DMS114 treated with DMSO at 0.1 percent for 48 hours (cell line): ENCODE measurements at regions not wholly inside any gene's neighbourhood (a gene's known extent, or its start where the extent isn't known, plus 50 kb on each side); places are given as distances from the start of the nearest gene placed in this dataset.
"Not testable (repeated sequence)": the region's sequence is repeated elsewhere in the genome, so short reads cannot be mapped to it uniquely, and the experiment has no call there.

ENCODE experiments used
- DNase-seq: peaks from one replicate; lab custom pipeline; 2025; ENCODE audit not compliant: unreplicated experiment; lab: John Stamatoyannopoulos, UW

GRCh38 chr12:89072294-89073026 is 279.8 kb downstream of the DUSP6 start:
- no peak for DNase-seq

- no peak for DNase-seq
These were observed 281.7 kb downstream of the DUSP6 start for GRCh38 chr12:89070603-89071002.

GRCh38 chr12:89069431-89069830 is 282.9 kb downstream of the DUSP6 start:
- no peak for DNase-seq

GRCh38 chr12:89067421-89068187 is 284.7 kb downstream of the DUSP6 start:
- DNase-seq: no peak

GRCh38 chr12:89064780-89065179 is 287.5 kb downstream of the DUSP6 start:
- no peak for DNase-seq

- DNase-seq: no peak
These were observed 288.1 kb downstream of the DUSP6 start for GRCh38 chr12:89064151-89064550.

GRCh38 chr12:89062996-89063395 is 289.3 kb downstream of the DUSP6 start:
- DNase-seq: no peak

- DNase-seq: no peak
These were observed 292.4 kb downstream of the DUSP6 start for GRCh38 chr12:89059721-89060541.

- DNase-seq: no peak
These were observed 293.2 kb downstream of the DUSP6 start for GRCh38 chr12:89059056-89059455.

GRCh38 chr12:89058402-89058801 is 293.9 kb downstream of the DUSP6 start:
- no peak for DNase-seq

GRCh38 chr12:89053817-89054216 is 298.5 kb downstream of the DUSP6 start:
- DNase-seq: not testable (repeated sequence)

GRCh38 chr12:89051065-89051677 is 301.1 kb downstream of the DUSP6 start:
- DNase-seq: peak; percentile 71

GRCh38 chr12:89047856-89048418 is 304.4 kb downstream of the DUSP6 start:
- DNase-seq: no peak

- DNase-seq: no peak
These were observed 311.2 kb downstream of the DUSP6 start for GRCh38 chr12:89041078-89041477.

GRCh38 chr12:89040146-89040964 is 311.9 kb downstream of the DUSP6 start:
- no peak for DNase-seq

GRCh38 chr12:89038831-89039512 is 313.3 kb downstream of the DUSP6 start:
- no peak for DNase-seq

GRCh38 chr12:89033062-89033461 is 319.2 kb downstream of the DUSP6 start:
- DNase-seq: no peak

GRCh38 chr12:89029961-89030360 is 322.3 kb downstream of the DUSP6 start:
- no peak for DNase-seq

- no peak for DNase-seq
These were observed 327.7 kb downstream of the DUSP6 start for GRCh38 chr12:89024580-89024979.
